ENCODE measurements at regions not wholly inside any gene's neighbourhood (a gene's known extent, or its start where the extent isn't known, plus 50 kb on each side); places are given as distances from the start of the nearest gene placed in this dataset.
A peak's percentile ranks its signal among the peaks of the same experiment; 100 is the strongest.

DNA sequence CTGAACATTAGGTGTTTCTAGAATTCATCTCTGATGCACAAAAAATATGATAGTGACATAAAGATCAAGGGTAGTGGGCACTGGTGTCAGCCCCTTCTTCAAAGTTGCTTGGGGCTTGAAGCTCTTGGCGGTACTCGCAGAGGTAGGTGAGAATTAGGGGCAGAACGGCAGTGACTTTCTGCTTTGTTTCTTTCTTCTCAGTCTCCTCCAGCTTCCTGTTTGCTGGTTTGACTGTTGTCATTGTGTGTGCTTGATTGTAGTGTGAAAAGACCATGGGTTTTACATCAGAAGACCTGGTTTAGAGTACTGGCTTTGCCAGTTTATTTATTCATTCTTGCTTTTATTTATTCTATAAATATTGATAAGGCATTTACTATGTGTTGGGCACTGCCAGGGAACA, 156.7 kb upstream of the PLET1 start:
- H3K27ac ChIP-seq (ENCODE audit: low read depth, low read length) = no peak overlapping the region
- H2BK15ac ChIP-seq (replicated peaks; ENCODE audit: low read depth) = no peak overlapping the region
- H3K36me3 ChIP-seq (ENCODE audit: control insufficient read depth, insufficient read depth, low read length) = no peaks in the 10 kb centered on the region
- no peak overlapping the region for H2BK5ac ChIP-seq (ENCODE audit: low read length)
- H3K4ac ChIP-seq (ENCODE audit: low read depth, low read length) = no peak overlapping the region
- DNase-seq = no peak
- no peak overlapping the region for H4K8ac ChIP-seq (ENCODE audit: low read depth, low read length)
- no peak overlapping the region for H2BK120ac ChIP-seq (ENCODE audit: low read depth, low read length)
- no peak overlapping the region for H3K4me3 ChIP-seq (ENCODE audit: low read length)
- no peaks in the 10 kb centered on the region for H3K79me2 ChIP-seq (ENCODE audit: control insufficient read depth, insufficient read depth, low read length)
- no CpG with 5 or more reads among the region's 3 CpGs for WGBS (ENCODE audit: extremely low coverage, insufficient coverage, low lambda C conversion rate)
- no peak overlapping the region for H3K56ac ChIP-seq (ENCODE audit: low read length)
- H4K5ac ChIP-seq (ENCODE audit: low read length) = no peak overlapping the region
- no peaks in the 10 kb centered on the region for H3K27me3 ChIP-seq (ENCODE audit: insufficient read depth, low read length, poor library complexity)
- H2AK5ac ChIP-seq (ENCODE audit: low read length) = no peak overlapping the region
- H3K4me1 ChIP-seq (ENCODE audit: control insufficient read depth, low read depth, low read length) = no peaks in the 10 kb centered on the region
- no peak overlapping the region for H3K9ac ChIP-seq (ENCODE audit: low read length)
- H3K18ac ChIP-seq (ENCODE audit: low read length) = no peak overlapping the region
- no peak overlapping the region for H3K4me2 ChIP-seq (ENCODE audit: low read length)
- no peak overlapping the region for H3K23ac ChIP-seq (ENCODE audit: low read length)
- H3K79me1 ChIP-seq (ENCODE audit: low read length) = no peaks in the 10 kb centered on the region

DNA sequence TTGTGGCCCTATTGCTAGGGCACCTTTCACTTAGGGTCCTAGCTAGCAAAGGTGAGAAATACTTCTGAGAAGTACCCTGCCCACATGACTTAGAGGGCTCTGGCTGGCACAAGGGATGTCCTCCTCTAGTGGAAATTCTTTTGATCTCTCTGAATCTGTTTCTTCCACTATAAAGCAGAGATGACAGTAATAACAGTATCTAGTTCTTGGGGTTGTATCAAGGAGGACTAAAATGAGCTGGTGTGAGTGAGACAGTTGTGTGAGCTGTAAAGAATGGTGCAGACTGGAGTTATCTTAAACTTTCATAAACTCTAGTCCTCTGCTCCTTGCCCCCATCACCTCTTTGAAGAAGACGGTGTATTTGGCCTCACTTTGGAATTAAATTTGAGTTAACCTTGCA, 157.8 kb upstream of the PLET1 start:
- Histone ChIP-seq H3K4me1 (ENCODE audit: control insufficient read depth, low read depth, low read length) (no peaks in the 10 kb centered on the region), H2AK5ac (ENCODE audit: low read length) (no peak overlapping the region), H2BK15ac (replicated peaks; ENCODE audit: low read depth) (no peak overlapping the region), H3K56ac (ENCODE audit: low read length) (no peak overlapping the region), H3K27me3 (ENCODE audit: insufficient read depth, low read length, poor library complexity) (no peaks in the 10 kb centered on the region), H2BK5ac (ENCODE audit: low read length) (no peak overlapping the region), H4K5ac (ENCODE audit: low read length) (no peak overlapping the region), H3K9ac (ENCODE audit: low read length) (no peak overlapping the region), H3K79me1 (ENCODE audit: low read length) (no peaks in the 10 kb centered on the region), H3K4me2 (ENCODE audit: low read length) (no peak overlapping the region), H3K79me2 (ENCODE audit: control insufficient read depth, insufficient read depth, low read length) (no peaks in the 10 kb centered on the region), H3K36me3 (ENCODE audit: control insufficient read depth, insufficient read depth, low read length) (no peaks in the 10 kb centered on the region), H3K4ac (ENCODE audit: low read depth, low read length) (no peak overlapping the region), H3K23ac (ENCODE audit: low read length) (no peak overlapping the region), H2BK120ac (ENCODE audit: low read depth, low read length) (no peak overlapping the region), H3K18ac (ENCODE audit: low read length) (no peak overlapping the region), H3K27ac (ENCODE audit: low read depth, low read length) (no peak overlapping the region), H4K8ac (ENCODE audit: low read depth, low read length) (no peak overlapping the region), H3K4me3 (ENCODE audit: low read length) (no peak overlapping the region)
- WGBS (ENCODE audit: extremely low coverage, insufficient coverage, low lambda C conversion rate) = no CpG with 5 or more reads among the region's 1 CpG
- no peak for DNase-seq

DNA sequence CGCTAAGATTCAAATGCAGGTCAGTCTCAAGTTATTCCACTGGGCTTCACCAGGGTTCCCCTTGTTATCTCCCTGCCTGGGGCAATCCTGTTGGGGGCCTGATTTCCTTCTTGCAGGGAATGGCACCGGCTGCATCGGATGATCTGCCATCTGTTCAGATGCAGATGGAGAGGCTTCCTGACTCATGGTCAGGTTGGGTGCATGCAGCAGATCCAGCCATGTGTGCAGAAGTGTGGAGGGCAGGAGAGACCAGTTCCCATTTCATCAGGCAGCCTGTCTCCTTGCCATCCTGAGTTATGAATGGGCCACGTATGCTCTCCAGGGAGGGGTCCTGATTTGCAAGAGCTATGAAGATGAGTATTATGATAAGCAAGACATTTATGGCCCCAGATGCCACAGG, 161.2 kb upstream of the PLET1 start:
- Histone ChIP-seq H3K18ac (ENCODE audit: low read length) (no peak overlapping the region), H3K4ac (ENCODE audit: low read depth, low read length) (no peak overlapping the region), H2BK15ac (replicated peaks; ENCODE audit: low read depth) (no peak overlapping the region), H3K4me2 (ENCODE audit: low read length) (no peak overlapping the region), H3K56ac (ENCODE audit: low read length) (no peak overlapping the region), H3K4me1 (ENCODE audit: control insufficient read depth, low read depth, low read length) (no peaks in the 10 kb centered on the region), H3K79me1 (ENCODE audit: low read length) (no peaks in the 10 kb centered on the region), H3K4me3 (ENCODE audit: low read length) (no peak overlapping the region), H2BK120ac (ENCODE audit: low read depth, low read length) (no peak overlapping the region), H3K27me3 (ENCODE audit: insufficient read depth, low read length, poor library complexity) (no peaks in the 10 kb centered on the region), H3K79me2 (ENCODE audit: control insufficient read depth, insufficient read depth, low read length) (no peaks in the 10 kb centered on the region), H4K8ac (ENCODE audit: low read depth, low read length) (no peak overlapping the region), H2AK5ac (ENCODE audit: low read length) (no peak overlapping the region), H3K27ac (ENCODE audit: low read depth, low read length) (no peak overlapping the region), H3K9ac (ENCODE audit: low read length) (no peak overlapping the region), H3K23ac (ENCODE audit: low read length) (no peak overlapping the region), H2BK5ac (ENCODE audit: low read length) (no peak overlapping the region), H3K36me3 (ENCODE audit: control insufficient read depth, insufficient read depth, low read length) (no peaks in the 10 kb centered on the region), H4K5ac (ENCODE audit: low read length) (no peak overlapping the region)
- DNase-seq = peak; percentile 20
- no CpG with 5 or more reads among the region's 4 CpGs for WGBS (ENCODE audit: extremely low coverage, insufficient coverage, low lambda C conversion rate)

- no peak overlapping the region for H3K4me2 ChIP-seq (ENCODE audit: low read length)
- no peaks in the 10 kb centered on the region for H3K4me1 ChIP-seq (ENCODE audit: control insufficient read depth, low read depth, low read length)
- DNase-seq = no peak
- H2BK5ac ChIP-seq (ENCODE audit: low read length) = no peak overlapping the region
- H2BK15ac ChIP-seq (replicated peaks; ENCODE audit: low read depth) = no peak overlapping the region
- H2BK120ac ChIP-seq (ENCODE audit: low read depth, low read length) = no peak overlapping the region
- no CpG with 5 or more reads among the region's 5 CpGs for WGBS (ENCODE audit: extremely low coverage, insufficient coverage, low lambda C conversion rate)
- no peak overlapping the region for H3K56ac ChIP-seq (ENCODE audit: low read length)
- no peaks in the 10 kb centered on the region for H3K36me3 ChIP-seq (ENCODE audit: control insufficient read depth, insufficient read depth, low read length)
- no peaks in the 10 kb centered on the region for H3K79me2 ChIP-seq (ENCODE audit: control insufficient read depth, insufficient read depth, low read length)
- H3K18ac ChIP-seq (ENCODE audit: low read length) = no peak overlapping the region
- H3K23ac ChIP-seq (ENCODE audit: low read length) = no peak overlapping the region
- H4K8ac ChIP-seq (ENCODE audit: low read depth, low read length) = no peak overlapping the region
- H4K5ac ChIP-seq (ENCODE audit: low read length) = no peak overlapping the region
- H3K79me1 ChIP-seq (ENCODE audit: low read length) = no peaks in the 10 kb centered on the region
- no peak overlapping the region for H2AK5ac ChIP-seq (ENCODE audit: low read length)
- no peaks in the 10 kb centered on the region for H3K27me3 ChIP-seq (ENCODE audit: insufficient read depth, low read length, poor library complexity)
- no peak overlapping the region for H3K27ac ChIP-seq (ENCODE audit: low read depth, low read length)
- no peak overlapping the region for H3K4me3 ChIP-seq (ENCODE audit: low read length)
- no peak overlapping the region for H3K9ac ChIP-seq (ENCODE audit: low read length)
- H3K4ac ChIP-seq (ENCODE audit: low read depth, low read length) = no peak overlapping the region
These were observed 164.5 kb upstream of the PLET1 start for GRCh38 chr11:112425121-112425520.

- H3K4me1 ChIP-seq (ENCODE audit: control insufficient read depth, low read depth, low read length) = no peaks in the 10 kb centered on the region
- H3K79me1 ChIP-seq (ENCODE audit: low read length) = no peaks in the 10 kb centered on the region
- no peak for DNase-seq
- no peaks in the 10 kb centered on the region for H3K79me2 ChIP-seq (ENCODE audit: control insufficient read depth, insufficient read depth, low read length)
- H4K5ac ChIP-seq (ENCODE audit: low read length) = no peak overlapping the region
- no peak overlapping the region for H3K4ac ChIP-seq (ENCODE audit: low read depth, low read length)
- H2BK5ac ChIP-seq (ENCODE audit: low read length) = no peak overlapping the region
- no peak overlapping the region for H3K18ac ChIP-seq (ENCODE audit: low read length)
- H3K4me2 ChIP-seq (ENCODE audit: low read length) = no peak overlapping the region
- no peak overlapping the region for H2AK5ac ChIP-seq (ENCODE audit: low read length)
- no peak overlapping the region for H2BK15ac ChIP-seq (replicated peaks; ENCODE audit: low read depth)
- H3K23ac ChIP-seq (ENCODE audit: low read length) = no peak overlapping the region
- H3K56ac ChIP-seq (ENCODE audit: low read length) = no peak overlapping the region
- H4K8ac ChIP-seq (ENCODE audit: low read depth, low read length) = no peak overlapping the region
- H3K27me3 ChIP-seq (ENCODE audit: insufficient read depth, low read length, poor library complexity) = no peaks in the 10 kb centered on the region
- no peak overlapping the region for H3K9ac ChIP-seq (ENCODE audit: low read length)
- H3K4me3 ChIP-seq (ENCODE audit: low read length) = no peak overlapping the region
- no CpG with 5 or more reads among the region's 2 CpGs for WGBS (ENCODE audit: extremely low coverage, insufficient coverage, low lambda C conversion rate)
- no peaks in the 10 kb centered on the region for H3K36me3 ChIP-seq (ENCODE audit: control insufficient read depth, insufficient read depth, low read length)
- no peak overlapping the region for H3K27ac ChIP-seq (ENCODE audit: low read depth, low read length)
- no peak overlapping the region for H2BK120ac ChIP-seq (ENCODE audit: low read depth, low read length)
These were observed 176.4 kb upstream of the PLET1 start for GRCh38 chr11:112437096-112437495.

GRCh38 chr11:112439614-112440013, 179.0 kb upstream of the PLET1 start:
- no peak overlapping the region for H2BK5ac ChIP-seq (ENCODE audit: low read length)
- no peaks in the 10 kb centered on the region for H3K79me2 ChIP-seq (ENCODE audit: control insufficient read depth, insufficient read depth, low read length)
- no peaks in the 10 kb centered on the region for H3K27me3 ChIP-seq (ENCODE audit: insufficient read depth, low read length, poor library complexity)
- H4K8ac ChIP-seq (ENCODE audit: low read depth, low read length) = no peak overlapping the region
- no peaks in the 10 kb centered on the region for H3K79me1 ChIP-seq (ENCODE audit: low read length)
- no peak overlapping the region for H2BK15ac ChIP-seq (replicated peaks; ENCODE audit: low read depth)
- DNase-seq = no peak
- H3K4ac ChIP-seq (ENCODE audit: low read depth, low read length) = no peak overlapping the region
- no peaks in the 10 kb centered on the region for H3K36me3 ChIP-seq (ENCODE audit: control insufficient read depth, insufficient read depth, low read length)
- no peak overlapping the region for H3K4me2 ChIP-seq (ENCODE audit: low read length)
- H3K27ac ChIP-seq (ENCODE audit: low read depth, low read length) = no peak overlapping the region
- H3K18ac ChIP-seq (ENCODE audit: low read length) = no peak overlapping the region
- H2BK120ac ChIP-seq (ENCODE audit: low read depth, low read length) = no peak overlapping the region
- no peak overlapping the region for H3K9ac ChIP-seq (ENCODE audit: low read length)
- H2AK5ac ChIP-seq (ENCODE audit: low read length) = no peak overlapping the region
- H3K4me3 ChIP-seq (ENCODE audit: low read length) = no peak overlapping the region
- no peak overlapping the region for H3K23ac ChIP-seq (ENCODE audit: low read length)
- H3K4me1 ChIP-seq (ENCODE audit: control insufficient read depth, low read depth, low read length) = no peaks in the 10 kb centered on the region
- WGBS (ENCODE audit: extremely low coverage, insufficient coverage, low lambda C conversion rate) = no CpG with 5 or more reads among the region's 2 CpGs
- no peak overlapping the region for H3K56ac ChIP-seq (ENCODE audit: low read length)
- no peak overlapping the region for H4K5ac ChIP-seq (ENCODE audit: low read length)

Measured in mesendoderm (in vitro differentiated cells).